ENCODE measurements at regions not wholly inside any gene's neighbourhood (a gene's known extent, or its start where the extent isn't known, plus 50 kb on each side); places are given as distances from the start of the nearest gene placed in this dataset.

DNA sequence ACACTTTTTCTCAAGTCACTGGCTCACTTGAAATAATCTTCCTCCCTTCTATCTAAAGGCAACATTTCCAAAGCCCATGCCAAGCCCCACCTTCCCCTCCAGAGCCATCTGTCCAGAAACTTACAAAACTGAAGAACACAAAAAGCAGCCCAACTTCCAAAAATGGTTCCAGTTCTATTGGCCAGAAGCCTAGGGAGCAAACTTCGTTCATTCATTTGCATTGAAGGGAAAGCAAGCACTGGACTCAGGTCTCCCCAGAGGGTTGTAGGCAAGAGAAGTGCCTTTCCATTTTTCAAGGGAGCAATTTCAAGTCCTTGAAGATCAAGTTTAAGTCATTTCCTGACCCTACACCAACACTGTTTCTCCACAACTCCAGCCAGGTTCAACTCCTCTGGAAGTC lies 585.0 kb downstream of the BCL11A start:
- ATAC-seq (no peak), DNase-seq (no peak)
- H3K9me3 Mint-ChIP-seq (ENCODE audit: low read depth) = no peaks in the 10 kb centered on the region
- no peaks in the 10 kb centered on the region for H3K4me1 Mint-ChIP-seq
- no peak overlapping the region for H3K4me3 Mint-ChIP-seq
- H3K36me3 Mint-ChIP-seq (ENCODE audit: low read depth) = no peaks in the 10 kb centered on the region
- intact Hi-C loops (cut with DNase I, micrococcal nuclease) = no loop called here
- ChIA-PET POLR2A (no interaction called here), CTCF (no interaction called here)
- H3K27ac Mint-ChIP-seq = no peak overlapping the region
- H3K27me3 Mint-ChIP-seq = no peaks in the 10 kb centered on the region

- H3K27ac Mint-ChIP-seq = no peak overlapping the region
- intact Hi-C loops (cut with DNase I, micrococcal nuclease) = no loop called here
- H3K4me1 Mint-ChIP-seq = no peaks in the 10 kb centered on the region
- no peak for DNase-seq
- ATAC-seq = no peak
- H3K36me3 Mint-ChIP-seq (ENCODE audit: low read depth) = no peaks in the 10 kb centered on the region
- no peaks in the 10 kb centered on the region for H3K9me3 Mint-ChIP-seq (ENCODE audit: low read depth)
- no peak overlapping the region for H3K4me3 Mint-ChIP-seq
- H3K27me3 Mint-ChIP-seq = no peaks in the 10 kb centered on the region
- POLR2A ChIA-PET = no interaction called here
- CTCF ChIA-PET = no interaction called here
These were observed 585.8 kb downstream of the BCL11A start for GRCh38 chr2:59967691-59968090.

GRCh38 chr2:59963157-59963556 lies 590.3 kb downstream of the BCL11A start:
- no peaks in the 10 kb centered on the region for H3K4me1 Mint-ChIP-seq
- DNase-seq (no peak), ATAC-seq (no peak)
- POLR2A ChIA-PET = no interaction called here
- no peaks in the 10 kb centered on the region for H3K9me3 Mint-ChIP-seq (ENCODE audit: low read depth)
- intact Hi-C loops (cut with DNase I, micrococcal nuclease) = no loop called here
- H3K27me3 Mint-ChIP-seq = no peaks in the 10 kb centered on the region
- CTCF ChIA-PET = interaction anchor here (1.2 kb wide), 1 partner anchor 9 kb away, joined by 4 read pairs; no protein-coding TSS in a partner anchor
- H3K27ac Mint-ChIP-seq = no peak overlapping the region
- no peak overlapping the region for H3K4me3 Mint-ChIP-seq
- H3K36me3 Mint-ChIP-seq (ENCODE audit: low read depth) = no peaks in the 10 kb centered on the region

GRCh38 chr2:59961746-59962145 lies 591.7 kb downstream of the BCL11A start:
- Mint-ChIP-seq H3K4me3 (no peak overlapping the region), H3K27ac (no peak overlapping the region), H3K27me3 (no peaks in the 10 kb centered on the region), H3K4me1 (no peaks in the 10 kb centered on the region), H3K9me3 (ENCODE audit: low read depth) (no peaks in the 10 kb centered on the region), H3K36me3 (ENCODE audit: low read depth) (no peaks in the 10 kb centered on the region)
- DNase-seq (no peak), ATAC-seq (no peak)
- ChIA-PET CTCF (no interaction called here), POLR2A (interaction anchor here (0.7 kb wide), 1 partner anchor 83 kb away, joined by 4 read pairs; no protein-coding TSS in a partner anchor)
- intact Hi-C loops (cut with DNase I, micrococcal nuclease) = no loop called here

- no peak overlapping the region for H3K4me3 Mint-ChIP-seq
- H3K4me1 Mint-ChIP-seq = no peaks in the 10 kb centered on the region
- no peak overlapping the region for H3K27ac Mint-ChIP-seq
- DNase-seq (no peak), ATAC-seq (no peak)
- H3K9me3 Mint-ChIP-seq (ENCODE audit: low read depth) = no peaks in the 10 kb centered on the region
- POLR2A ChIA-PET = no interaction called here
- H3K36me3 Mint-ChIP-seq (ENCODE audit: low read depth) = no peaks in the 10 kb centered on the region
- CTCF ChIA-PET = no interaction called here
- intact Hi-C loops (cut with DNase I, micrococcal nuclease) = no loop called here
- no peaks in the 10 kb centered on the region for H3K27me3 Mint-ChIP-seq
These were observed 593.5 kb downstream of the BCL11A start for GRCh38 chr2:59959944-59960343.

- ATAC-seq = no peak
- CTCF ChIA-PET = no interaction called here
- DNase-seq = no peak
- Mint-ChIP-seq H3K36me3 (ENCODE audit: low read depth) (no peaks in the 10 kb centered on the region), H3K4me1 (no peaks in the 10 kb centered on the region), H3K9me3 (ENCODE audit: low read depth) (no peaks in the 10 kb centered on the region), H3K4me3 (no peak overlapping the region), H3K27ac (no peak overlapping the region), H3K27me3 (no peaks in the 10 kb centered on the region)
- intact Hi-C loops (cut with DNase I, micrococcal nuclease) = no loop called here
- POLR2A ChIA-PET = no interaction called here
These were observed 596.0 kb downstream of the BCL11A start for GRCh38 chr2:59957504-59957903.

DNA sequence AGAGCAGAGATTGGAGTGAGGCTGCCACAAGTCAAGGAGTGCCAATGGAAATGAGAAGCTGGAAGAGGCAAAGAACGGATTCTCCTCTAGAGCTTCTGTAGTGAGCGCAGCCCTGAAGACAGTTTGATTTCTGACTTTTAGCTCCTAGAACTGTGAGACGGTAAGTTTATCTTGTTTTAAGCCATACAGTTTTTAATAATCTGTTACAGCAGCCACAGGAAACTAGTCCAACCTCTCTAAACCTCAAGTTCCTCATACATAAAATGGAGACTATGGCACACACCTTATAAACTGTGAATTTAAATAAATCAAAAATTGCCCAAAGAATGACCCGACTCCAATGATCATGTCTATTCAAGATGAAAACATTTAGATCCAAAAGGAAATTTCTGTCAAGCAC lies 596.5 kb downstream of the BCL11A start:
- Mint-ChIP-seq H3K27ac (no peak overlapping the region), H3K9me3 (ENCODE audit: low read depth) (no peaks in the 10 kb centered on the region), H3K4me1 (no peaks in the 10 kb centered on the region), H3K4me3 (no peak overlapping the region), H3K27me3 (no peaks in the 10 kb centered on the region), H3K36me3 (ENCODE audit: low read depth) (no peaks in the 10 kb centered on the region)
- DNase-seq (no peak), ATAC-seq (no peak)
- ChIA-PET POLR2A (no interaction called here), CTCF (no interaction called here)
- intact Hi-C loops (cut with DNase I, micrococcal nuclease) = no loop called here

- ATAC-seq (no peak), DNase-seq (no peak)
- Mint-ChIP-seq H3K36me3 (ENCODE audit: low read depth) (no peaks in the 10 kb centered on the region), H3K4me3 (no peak overlapping the region), H3K9me3 (ENCODE audit: low read depth) (no peaks in the 10 kb centered on the region), H3K4me1 (no peaks in the 10 kb centered on the region), H3K27ac (no peak overlapping the region), H3K27me3 (peaks cover 2% of the 10 kb centered on the region)
- intact Hi-C loops (cut with DNase I, micrococcal nuclease) = no loop called here
- ChIA-PET CTCF (no interaction called here), POLR2A (no interaction called here)
These were observed 605.4 kb downstream of the BCL11A start for GRCh38 chr2:59947917-59948541.

DNA sequence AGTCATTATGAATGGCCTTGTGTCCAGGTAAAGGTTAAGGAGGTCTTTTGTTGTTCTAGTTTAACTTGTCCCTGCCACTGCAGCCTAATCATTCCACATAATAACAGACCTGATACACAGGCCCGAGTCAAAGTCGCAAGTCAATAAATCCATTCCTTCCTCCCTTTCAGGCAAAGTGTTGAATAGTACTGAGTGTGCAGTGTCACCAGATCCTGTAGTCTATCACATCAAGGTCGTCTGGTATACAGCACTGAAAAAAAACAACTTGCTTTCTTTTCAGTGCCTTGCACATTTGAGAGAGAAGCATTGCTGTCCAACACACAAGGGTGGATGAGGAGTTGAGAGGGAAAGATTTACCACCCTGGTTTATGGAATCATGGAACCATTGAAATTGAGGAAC lies 606.2 kb downstream of the BCL11A start:
- POLR2A ChIA-PET = no interaction called here

GRCh38 chr2:59939236-59939635 lies 614.2 kb downstream of the BCL11A start:
- ATAC-seq (no peak), DNase-seq (no peak)
- Mint-ChIP-seq H3K27ac (no peak overlapping the region), H3K9me3 (ENCODE audit: low read depth) (no peaks in the 10 kb centered on the region), H3K36me3 (ENCODE audit: low read depth) (no peaks in the 10 kb centered on the region), H3K4me1 (no peaks in the 10 kb centered on the region), H3K4me3 (no peak overlapping the region), H3K27me3 (no peaks in the 10 kb centered on the region)
- POLR2A ChIA-PET = no interaction called here
- CTCF ChIA-PET = no interaction called here
- intact Hi-C loops (cut with DNase I, micrococcal nuclease) = no loop called here

More for the DNA sequence above, 606.2 kb downstream of the BCL11A start:
- ATAC-seq = no peak
- no peak for DNase-seq
- H3K9me3 Mint-ChIP-seq (ENCODE audit: low read depth) = no peaks in the 10 kb centered on the region
- intact Hi-C loops (cut with DNase I, micrococcal nuclease) = no loop called here
- H3K4me3 Mint-ChIP-seq = no peak overlapping the region
- CTCF ChIA-PET = no interaction called here
- H3K4me1 Mint-ChIP-seq = no peaks in the 10 kb centered on the region
- peaks cover 2% of the 10 kb centered on the region for H3K27me3 Mint-ChIP-seq
- H3K36me3 Mint-ChIP-seq (ENCODE audit: low read depth) = no peaks in the 10 kb centered on the region
- no peak overlapping the region for H3K27ac Mint-ChIP-seq

- no peak for ATAC-seq
- ChIA-PET POLR2A (no interaction called here), CTCF (no interaction called here)
- no peak for DNase-seq
- Mint-ChIP-seq H3K4me1 (no peaks in the 10 kb centered on the region), H3K4me3 (no peak overlapping the region), H3K27me3 (no peaks in the 10 kb centered on the region), H3K27ac (no peak overlapping the region), H3K36me3 (ENCODE audit: low read depth) (no peaks in the 10 kb centered on the region), H3K9me3 (ENCODE audit: low read depth) (no peaks in the 10 kb centered on the region)
- intact Hi-C loops (cut with DNase I, micrococcal nuclease) = no loop called here
These were observed 615.3 kb downstream of the BCL11A start for GRCh38 chr2:59938181-59938580.

DNA sequence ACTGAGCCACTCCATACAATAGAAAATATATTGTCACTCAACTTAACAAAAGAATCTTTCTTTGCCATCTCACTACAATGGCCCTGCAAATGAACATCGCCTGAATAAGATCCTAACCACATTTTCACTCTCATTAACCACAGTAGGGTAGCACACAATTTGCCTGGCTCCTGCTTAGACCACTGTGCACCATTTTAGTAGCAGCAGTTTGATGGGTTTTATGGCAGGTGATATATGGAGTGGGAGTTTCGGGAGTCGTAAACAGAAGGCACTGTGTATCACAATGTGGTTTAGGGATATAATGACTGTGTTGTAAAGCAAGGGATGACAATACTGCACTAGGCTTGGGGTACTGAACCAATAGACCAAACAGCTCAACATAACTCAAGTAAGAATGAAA lies 617.4 kb downstream of the BCL11A start:
- Mint-ChIP-seq H3K4me3 (no peak overlapping the region), H3K27ac (no peak overlapping the region), H3K9me3 (ENCODE audit: low read depth) (peaks cover 3% of the 10 kb centered on the region), H3K4me1 (no peaks in the 10 kb centered on the region), H3K27me3 (no peaks in the 10 kb centered on the region), H3K36me3 (ENCODE audit: low read depth) (peaks cover 2% of the 10 kb centered on the region)
- CTCF ChIA-PET = no interaction called here
- intact Hi-C loops (cut with DNase I, micrococcal nuclease) = no loop called here
- ATAC-seq (no peak), DNase-seq (no peak)
- POLR2A ChIA-PET = no interaction called here

DNA sequence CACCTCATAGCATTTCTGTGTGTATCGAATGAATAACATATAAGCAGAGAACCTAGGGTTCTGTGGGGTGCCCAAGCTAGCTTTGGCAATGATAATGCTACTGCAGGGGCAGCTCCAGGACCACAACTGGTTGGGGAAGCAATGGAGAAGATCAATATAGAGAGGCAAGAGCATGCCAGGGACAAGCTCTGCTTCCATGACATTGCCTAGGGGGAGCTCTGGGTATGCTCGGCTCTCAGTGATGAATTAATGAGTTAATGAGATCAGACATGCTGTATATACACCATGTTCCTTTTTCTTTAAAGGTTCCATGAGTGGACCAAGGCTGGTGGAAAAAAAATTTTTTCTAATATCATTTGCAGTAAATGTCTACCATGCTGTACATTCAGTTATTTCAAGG lies 618.4 kb downstream of the BCL11A start:
- peaks cover 2% of the 10 kb centered on the region for H3K36me3 Mint-ChIP-seq (ENCODE audit: low read depth)
- no peak overlapping the region for H3K4me3 Mint-ChIP-seq
- CTCF ChIA-PET = no interaction called here
- DNase-seq (no peak), ATAC-seq (no peak)
- intact Hi-C loops (cut with DNase I, micrococcal nuclease) = no loop called here
- H3K4me1 Mint-ChIP-seq = no peaks in the 10 kb centered on the region
- H3K27ac Mint-ChIP-seq = no peak overlapping the region
- POLR2A ChIA-PET = interaction anchor here (0.6 kb wide), 1 partner anchor 187 kb away, joined by 3 read pairs; no protein-coding TSS in a partner anchor
- H3K9me3 Mint-ChIP-seq (ENCODE audit: low read depth) = peaks cover 3% of the 10 kb centered on the region
- H3K27me3 Mint-ChIP-seq = no peaks in the 10 kb centered on the region
